ENCODE measurements at regions not wholly inside any gene's neighbourhood (a gene's known extent, or its start where the extent isn't known, plus 50 kb on each side); places are given as distances from the start of the nearest gene placed in this dataset.

GRCh38 chr12:46461459-46461858, 88.9 kb upstream of the SLC38A2 start:
- DNase-seq, result no peak

GRCh38 chr12:46460682-46461210, 88.2 kb upstream of the SLC38A2 start:
- no peak for DNase-seq

DNA sequence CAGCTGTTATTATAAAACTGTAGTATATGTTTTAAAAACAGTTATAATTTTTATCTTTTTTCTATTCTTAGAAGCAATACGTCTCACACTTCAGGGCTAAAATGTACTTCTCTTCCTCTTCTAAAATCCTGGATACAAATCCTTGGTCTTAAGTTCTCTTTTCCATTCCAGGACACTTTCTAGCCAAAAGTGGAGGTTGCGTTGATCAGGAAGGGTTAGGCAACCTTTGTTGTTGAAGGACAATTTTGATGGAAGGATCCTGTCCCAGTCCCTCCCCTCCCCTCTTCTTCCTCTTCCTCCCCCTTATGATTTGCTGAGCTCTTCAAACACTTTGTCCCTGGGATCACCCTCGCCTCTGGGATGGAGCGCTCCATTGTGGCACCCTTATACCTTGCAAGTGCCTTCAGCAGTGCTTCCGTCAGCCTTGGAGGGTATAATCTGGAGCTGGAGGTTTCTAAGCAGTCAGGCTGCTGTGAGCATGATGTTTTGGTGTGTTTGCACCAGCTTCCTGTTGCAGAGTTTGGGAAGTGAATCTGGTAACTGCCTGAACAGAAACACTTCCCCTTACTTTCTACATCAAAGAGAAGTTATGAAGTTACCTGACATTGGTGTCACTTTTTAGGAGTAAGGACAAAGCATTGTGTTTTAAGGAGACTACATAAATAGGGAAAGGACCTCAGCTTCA, 87.4 kb upstream of the SLC38A2 start:
- no peak for DNase-seq

DNA sequence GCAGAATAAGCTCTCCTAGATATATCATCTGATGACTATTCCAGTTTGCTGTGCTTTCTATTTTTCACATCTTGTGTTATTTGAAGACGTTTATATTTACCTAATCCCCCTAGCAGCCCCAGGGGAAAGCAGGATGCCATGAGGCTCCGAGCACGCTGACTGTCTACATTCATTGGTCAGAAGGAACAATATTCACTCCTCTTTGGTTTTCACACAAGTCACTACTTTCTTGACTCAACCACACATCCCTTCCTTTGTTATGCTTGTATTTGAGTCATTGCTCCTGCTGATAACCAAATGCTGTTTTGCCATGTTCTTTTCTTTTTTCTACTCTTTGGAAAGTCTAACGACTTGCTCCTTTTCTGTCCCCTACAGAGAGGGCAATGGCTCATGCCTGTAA, 86.5 kb upstream of the SLC38A2 start:
- DNase-seq, result peak; percentile 32

DNA sequence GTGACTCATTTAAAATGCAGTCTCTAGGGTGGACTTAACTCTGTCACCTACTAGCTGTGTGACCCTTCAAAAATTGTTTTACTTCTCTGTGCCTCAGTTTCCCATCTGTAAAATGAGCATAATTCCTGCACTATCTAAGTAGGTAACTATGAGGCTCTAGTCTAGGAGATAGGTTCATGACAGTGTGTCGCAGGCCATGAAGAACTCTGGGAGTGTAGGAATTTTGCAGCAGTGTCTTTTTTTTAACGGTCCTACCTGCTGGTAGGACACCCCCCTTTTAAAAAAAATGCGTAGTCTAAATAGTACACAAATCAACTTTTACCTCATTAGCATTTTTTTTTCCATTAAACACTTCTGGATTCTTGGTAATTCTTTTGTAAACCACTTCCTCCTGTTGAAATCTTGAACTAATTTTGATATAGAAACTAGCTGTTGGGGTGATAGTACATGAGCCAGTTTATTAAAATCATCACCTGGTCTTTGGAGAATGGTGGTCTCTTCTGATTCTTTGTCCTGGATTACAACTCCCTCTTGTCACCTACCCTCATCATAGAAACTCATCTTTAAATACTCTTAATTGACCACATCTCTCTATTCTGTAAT, 86.0 kb upstream of the SLC38A2 start:
- no peak for DNase-seq

DNA sequence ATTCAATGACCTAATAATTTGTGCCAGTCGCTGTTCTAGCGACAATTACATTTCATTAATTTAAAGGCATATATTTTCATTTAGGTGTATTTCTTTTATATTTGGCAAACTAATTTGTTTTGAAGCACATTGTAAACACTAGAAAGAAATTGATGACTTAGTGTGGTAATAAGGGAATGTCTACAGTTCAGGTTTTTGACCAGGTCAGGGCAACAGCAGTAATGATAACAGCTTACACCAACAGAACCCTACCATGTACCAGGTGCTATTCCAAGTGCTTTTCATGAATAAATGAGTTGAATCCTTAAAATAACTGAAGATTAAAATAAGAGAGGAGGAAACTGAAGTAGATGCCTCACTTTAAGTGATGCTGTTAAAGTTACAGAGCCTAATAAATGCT, 85.4 kb upstream of the SLC38A2 start:
- no peak for DNase-seq

GRCh38 chr12:46456356-46457334, 84.1 kb upstream of the SLC38A2 start:
- DNase-seq, result no peak

DNA sequence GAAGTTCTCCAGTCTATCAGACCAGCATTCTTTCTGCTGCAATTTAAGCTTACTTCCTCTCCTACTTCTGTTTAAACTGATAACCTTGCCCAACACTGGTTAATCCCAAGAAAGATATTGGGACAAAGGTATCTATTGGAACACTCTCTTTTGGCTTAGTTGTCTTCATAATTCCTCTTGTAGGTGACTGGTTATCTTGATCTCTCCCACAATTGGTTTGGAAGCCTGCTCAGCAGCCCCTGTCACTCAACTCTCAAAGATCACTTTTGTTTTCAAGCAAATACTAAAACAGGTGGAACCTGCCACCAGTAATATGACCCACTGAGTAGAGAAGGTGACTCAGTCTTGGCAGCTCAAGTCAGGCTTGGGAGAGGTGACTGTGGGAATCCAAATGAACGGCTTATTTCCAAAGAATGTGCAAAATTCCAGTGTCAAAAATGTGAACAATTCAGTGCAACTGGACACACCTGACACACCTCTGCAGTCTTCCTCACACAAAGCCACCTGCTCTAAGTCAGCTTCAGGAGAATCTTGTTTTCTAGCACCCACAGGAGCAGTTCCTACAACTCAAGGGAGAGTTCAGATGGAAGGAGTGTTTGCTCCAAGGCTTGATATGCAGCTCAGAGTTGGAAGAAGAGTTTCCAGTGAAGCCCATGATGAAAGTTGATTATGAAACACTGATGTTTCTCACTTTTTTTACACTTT, 83.2 kb upstream of the SLC38A2 start:
- no peak for DNase-seq

DNA sequence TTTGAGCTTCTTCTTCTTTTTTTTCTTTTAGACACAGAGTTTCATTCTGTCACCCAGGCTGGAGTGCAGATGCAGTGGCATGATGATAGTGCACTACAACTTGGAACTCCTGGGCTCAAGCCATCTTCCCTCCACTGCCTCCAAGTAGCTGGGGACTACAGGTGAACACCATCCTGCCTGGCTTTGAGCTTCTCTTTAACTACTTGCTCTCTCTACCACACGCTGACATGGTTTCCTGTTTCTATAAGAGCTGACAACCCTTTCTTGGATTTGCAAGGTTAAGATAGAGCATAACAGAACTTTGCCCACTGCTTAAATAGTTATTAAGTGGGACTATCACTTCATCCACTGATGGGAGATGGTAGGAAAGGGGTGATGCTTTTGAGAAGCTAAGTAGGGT, 82.4 kb upstream of the SLC38A2 start:
- DNase-seq, result no peak

- no peak for DNase-seq
Measured at GRCh38 chr12:46453428-46453827, 80.9 kb upstream of the SLC38A2 start.

DNA sequence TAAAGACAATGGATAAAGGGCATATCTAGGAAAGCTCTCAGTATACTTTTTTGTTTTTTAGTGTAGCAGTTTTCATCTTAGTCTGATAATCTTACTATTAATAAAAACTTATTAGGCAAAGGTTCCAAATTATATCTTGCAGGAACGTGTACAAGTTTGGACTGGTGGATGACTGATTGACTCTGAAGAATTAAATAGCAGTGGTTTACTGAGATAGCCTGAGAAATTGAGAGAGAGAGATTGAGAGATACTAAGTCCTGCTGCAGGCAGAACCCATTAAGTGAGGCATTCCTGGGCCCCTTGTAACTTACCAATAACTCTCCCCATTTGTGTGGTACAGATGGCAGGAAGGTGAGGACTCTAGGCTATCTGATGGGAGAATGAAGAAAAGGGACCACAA, 80.2 kb upstream of the SLC38A2 start:
- DNase-seq, result no peak

GRCh38 chr12:46452061-46452615, 79.6 kb upstream of the SLC38A2 start:
- no peak for DNase-seq

DNA sequence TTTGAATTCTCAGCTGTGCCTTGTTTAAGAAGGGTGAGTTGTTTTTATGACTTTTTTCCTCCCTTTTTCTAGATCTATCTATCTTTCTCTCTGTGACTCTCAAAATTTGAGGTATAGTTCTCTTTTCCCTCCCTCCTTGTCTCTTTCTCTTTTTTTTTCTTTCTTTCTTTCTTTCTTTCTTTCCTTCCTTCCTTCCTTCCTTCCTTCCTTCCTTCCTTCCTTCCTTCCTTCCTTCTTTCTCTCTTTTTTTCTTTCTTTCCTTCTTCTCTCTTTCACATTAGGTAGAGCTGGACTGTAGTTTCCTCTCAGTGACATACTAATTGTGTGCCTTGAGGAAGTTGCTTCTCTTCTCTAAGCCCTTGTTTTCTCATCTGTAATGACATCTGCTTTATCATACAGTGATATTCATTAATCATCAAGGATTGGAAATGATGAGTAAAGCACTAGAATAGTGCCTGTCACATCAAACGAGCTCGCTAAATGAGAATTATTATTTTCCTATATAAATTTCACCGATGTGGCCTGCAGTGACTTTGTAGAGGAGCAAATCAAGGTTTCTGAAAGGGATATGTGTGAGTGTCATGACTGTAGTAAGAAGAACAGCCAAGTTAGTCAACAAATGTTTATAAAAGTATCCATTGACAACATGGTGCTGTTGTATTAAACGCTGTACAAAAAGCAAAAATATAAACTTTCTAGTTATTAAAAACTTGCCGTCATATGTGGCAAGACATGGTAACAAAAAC, 78.9 kb upstream of the SLC38A2 start:
- DNase-seq, result no peak

DNA sequence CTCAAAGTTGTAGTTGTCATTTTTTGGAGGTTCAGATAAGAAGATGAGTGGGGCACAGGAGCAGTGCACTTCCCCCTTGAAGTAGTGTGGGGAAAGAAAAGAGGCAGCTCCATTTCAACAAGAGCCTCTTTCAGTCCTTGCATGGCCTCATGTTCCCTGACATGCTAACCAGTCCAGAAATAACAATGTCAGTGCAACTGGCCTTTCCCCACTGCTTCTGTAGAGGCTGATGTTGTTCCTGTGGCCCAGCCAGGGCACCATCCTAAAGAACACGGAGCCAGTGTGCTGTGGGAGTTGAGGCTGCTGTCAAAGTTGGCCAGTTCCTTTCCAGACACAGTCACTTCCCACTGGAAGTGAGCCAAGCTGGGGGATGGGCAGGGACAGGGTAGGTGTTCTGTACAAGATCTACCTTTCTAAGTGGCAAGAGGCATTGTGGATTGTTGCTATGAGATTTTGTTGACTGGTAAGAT, 77.7 kb upstream of the SLC38A2 start:
- DNase-seq, result no peak

DNA sequence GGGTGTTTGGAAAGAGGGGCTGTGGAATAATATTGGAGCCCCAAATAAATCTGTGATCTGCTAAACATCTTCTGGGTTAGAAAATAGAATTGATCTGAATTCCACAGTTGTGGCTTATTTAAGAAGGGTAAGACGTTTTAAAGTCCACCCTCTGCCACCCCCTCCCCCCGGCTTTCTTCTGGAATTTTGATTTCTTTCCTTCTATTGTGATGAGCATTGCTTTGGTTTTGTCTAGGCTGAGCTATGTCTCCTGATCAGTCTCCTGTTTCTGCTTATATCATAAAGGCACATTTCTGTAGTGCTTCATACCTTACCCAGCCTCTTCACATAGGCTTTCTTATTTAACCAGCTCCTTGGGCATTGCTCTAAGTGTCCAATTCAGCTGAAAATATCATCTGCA, 77.3 kb upstream of the SLC38A2 start:
- DNase-seq, result no peak

DNA sequence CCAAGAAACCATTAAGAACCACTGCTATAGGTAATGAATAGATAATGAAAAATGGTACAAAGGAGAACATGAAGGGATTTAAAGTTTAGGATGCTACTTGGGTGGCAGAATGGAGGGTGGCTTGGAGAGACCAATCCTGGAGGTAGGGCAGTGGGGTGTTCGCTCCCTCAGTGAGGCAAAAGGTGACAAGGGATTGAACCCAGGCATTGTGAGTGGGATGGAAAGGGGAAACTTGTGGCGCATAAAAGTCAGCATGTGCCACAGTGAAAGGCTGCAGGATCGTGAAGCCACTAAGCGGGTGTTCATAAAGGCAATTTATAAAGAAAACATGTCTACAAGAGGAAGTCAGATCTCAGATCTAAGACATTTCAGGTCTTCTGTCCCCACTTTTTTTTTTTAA, 76.7 kb upstream of the SLC38A2 start:
- DNase-seq, result no peak

GRCh38 chr12:46446645-46447044, 74.1 kb upstream of the SLC38A2 start:
- DNase-seq, result no peak

DNA sequence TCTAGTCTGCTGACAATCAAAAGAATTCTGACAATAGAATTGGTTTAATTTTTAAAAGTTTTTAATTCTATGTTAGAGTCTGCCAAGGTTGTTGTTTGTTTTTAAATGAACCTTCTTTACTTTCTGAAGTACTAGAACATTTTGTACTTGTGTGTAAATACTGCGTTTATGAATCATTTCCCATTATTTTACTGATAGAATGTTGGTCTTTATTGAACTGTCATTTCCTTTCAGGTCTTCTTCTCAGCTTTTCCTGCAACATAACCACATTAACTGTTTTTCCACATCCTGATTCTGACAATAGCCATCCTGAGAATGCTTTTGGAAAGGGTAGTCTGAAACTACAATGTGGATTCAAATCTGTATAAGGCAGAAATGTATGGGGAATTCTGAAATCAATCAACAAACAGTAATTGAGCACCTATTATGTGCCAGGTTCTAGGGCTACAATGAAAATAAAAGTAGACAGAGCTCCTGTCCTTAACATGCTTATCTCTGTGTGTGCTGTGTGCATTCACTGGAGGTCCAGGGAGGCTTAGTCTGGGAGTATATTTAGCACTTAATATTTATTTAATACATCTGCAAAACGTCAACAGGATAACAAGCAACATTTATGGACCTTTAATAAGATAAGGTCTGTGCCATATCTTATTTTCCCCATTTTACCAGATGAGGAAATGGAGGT, 73.1 kb upstream of the SLC38A2 start:
- no peak for DNase-seq

DNA sequence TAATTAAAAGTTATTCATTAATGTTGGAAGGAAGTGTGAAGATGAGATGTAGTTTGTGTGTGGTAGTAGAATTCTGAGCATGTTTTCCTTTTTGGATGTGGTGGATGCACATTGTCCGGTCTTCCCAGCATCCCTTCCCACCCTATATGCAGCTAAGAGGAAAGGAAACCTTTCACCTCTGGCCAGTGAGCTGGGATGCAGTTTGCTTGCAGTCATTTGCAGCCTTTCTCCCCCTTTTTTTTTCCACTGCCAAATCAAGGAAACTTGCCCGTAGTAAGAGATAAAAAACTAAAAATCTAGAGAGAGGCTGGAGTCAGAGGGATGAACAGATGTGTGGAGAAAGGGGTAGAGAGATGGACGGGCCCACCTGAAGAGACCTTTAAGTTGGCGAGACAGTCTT, 72.5 kb upstream of the SLC38A2 start:
- DNase-seq, result no peak

DNA sequence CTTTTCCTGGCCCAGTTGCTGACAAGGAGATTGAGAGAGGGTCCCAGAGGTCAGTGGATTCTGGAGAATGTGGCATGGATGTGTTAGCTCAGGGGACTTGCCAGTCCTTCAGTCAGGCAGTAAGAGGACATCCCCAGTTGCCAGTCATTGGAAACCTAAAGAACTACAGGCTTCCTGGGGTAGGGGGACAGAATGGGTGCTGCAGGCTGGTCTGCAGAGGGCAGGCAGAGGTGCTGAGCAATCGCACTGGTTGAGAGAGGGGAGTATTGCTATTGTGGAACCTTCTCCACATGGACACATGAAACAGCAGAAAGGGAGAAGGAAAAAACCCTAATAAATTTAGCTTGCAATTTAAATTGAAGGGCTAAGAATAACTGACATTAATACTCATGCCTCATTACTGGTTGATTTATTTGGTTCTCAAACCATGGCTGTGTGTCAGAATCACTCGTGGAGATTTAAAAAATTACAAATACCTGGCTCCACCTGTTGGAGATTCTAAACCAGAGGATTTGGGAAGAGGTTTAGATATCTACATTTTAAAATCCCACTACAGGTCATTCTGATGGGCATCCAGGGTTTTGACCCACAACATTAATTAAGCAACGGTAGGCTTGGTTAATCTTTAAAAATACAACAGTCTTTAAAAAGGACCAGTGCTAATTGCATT, 71.2 kb upstream of the SLC38A2 start:
- DNase-seq, result no peak

DNA sequence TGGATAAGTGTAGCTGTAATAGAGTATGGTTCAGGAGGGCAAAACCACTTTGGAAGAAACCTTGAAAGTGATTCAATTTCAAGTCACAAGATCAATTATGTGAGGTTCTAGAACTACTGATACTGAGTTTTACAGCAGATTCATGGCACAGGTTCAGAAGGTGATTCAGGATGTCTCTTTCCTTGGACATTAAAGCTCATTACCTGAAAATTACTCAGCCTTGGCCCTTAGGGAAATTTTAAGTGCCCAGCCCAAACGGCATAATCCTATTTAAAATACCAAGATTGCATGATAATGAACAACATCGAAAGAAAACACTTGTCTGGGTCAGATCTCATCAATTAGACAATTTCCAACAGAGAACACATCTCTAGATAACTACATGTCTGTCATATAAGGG, 70.2 kb upstream of the SLC38A2 start:
- DNase-seq, result no peak

Data from activated naive CD4-positive, alpha-beta T cell treated with Interleukin-2 at 50 U/mL for 16 hours (primary cell).